ENCODE measurements at regions not wholly inside any gene's neighbourhood (a gene's known extent, or its start where the extent isn't known, plus 50 kb on each side); places are given as distances from the start of the nearest gene placed in this dataset.

GRCh38 chr17:70230850-70231640 lies 61.7 kb downstream of the KCNJ2 start:
- H3K4me3 ChIP-seq (ENCODE audit: insufficient read depth, low read depth, low read length) = no peak overlapping the region
- H3K27ac ChIP-seq (ENCODE audit: insufficient read depth, low read depth, low read length, poor library complexity, severe bottlenecking) = no peak overlapping the region
- 100% methylated on average over 2 of the region's 2 CpGs; no CpG with 5 or more reads in 1 of the 2 experiments for WGBS, 2 experiments
- no peaks in the 10 kb centered on the region for H3K27me3 ChIP-seq (ENCODE audit: control insufficient read depth, insufficient read depth, low read length, poor library complexity, severe bottlenecking)
- H3K9me3 ChIP-seq (ENCODE audit: control insufficient read depth, low read length) = no peaks in the 10 kb centered on the region
- peaks cover 5% of the 10 kb centered on the region for H3K4me1 ChIP-seq (ENCODE audit: control insufficient read depth, insufficient read depth, low read length)
- H3K36me3 ChIP-seq (ENCODE audit: control insufficient read depth, insufficient read depth, low read length) = no peaks in the 10 kb centered on the region

GRCh38 chr17:70232466-70232865 lies 63.1 kb downstream of the KCNJ2 start:
- H3K27me3 ChIP-seq (ENCODE audit: control insufficient read depth, insufficient read depth, low read length, poor library complexity, severe bottlenecking) = no peaks in the 10 kb centered on the region
- H3K4me1 ChIP-seq (ENCODE audit: control insufficient read depth, insufficient read depth, low read length) = peaks cover 2% of the 10 kb centered on the region
- no peak overlapping the region for H3K27ac ChIP-seq (ENCODE audit: insufficient read depth, low read depth, low read length, poor library complexity, severe bottlenecking)
- 100% methylated on average over 1 to 2 of the region's 2 CpGs for WGBS, 2 experiments
- H3K4me3 ChIP-seq (ENCODE audit: insufficient read depth, low read depth, low read length) = no peak overlapping the region
- no peaks in the 10 kb centered on the region for H3K9me3 ChIP-seq (ENCODE audit: control insufficient read depth, low read length)
- no peaks in the 10 kb centered on the region for H3K36me3 ChIP-seq (ENCODE audit: control insufficient read depth, insufficient read depth, low read length)

GRCh38 chr17:70235252-70235651 lies 65.9 kb downstream of the KCNJ2 start:
- Histone ChIP-seq H3K27ac (ENCODE audit: insufficient read depth, low read depth, low read length, poor library complexity, severe bottlenecking) (no peak overlapping the region), H3K36me3 (ENCODE audit: control insufficient read depth, insufficient read depth, low read length) (no peaks in the 10 kb centered on the region), H3K4me1 (ENCODE audit: control insufficient read depth, insufficient read depth, low read length) (no peaks in the 10 kb centered on the region), H3K27me3 (ENCODE audit: control insufficient read depth, insufficient read depth, low read length, poor library complexity, severe bottlenecking) (no peaks in the 10 kb centered on the region), H3K9me3 (ENCODE audit: control insufficient read depth, low read length) (no peaks in the 10 kb centered on the region), H3K4me3 (ENCODE audit: insufficient read depth, low read depth, low read length) (no peak overlapping the region)

- H3K27ac ChIP-seq (ENCODE audit: insufficient read depth, low read depth, low read length, poor library complexity, severe bottlenecking) = no peak overlapping the region
- H3K4me3 ChIP-seq (ENCODE audit: insufficient read depth, low read depth, low read length) = no peak overlapping the region
- no peaks in the 10 kb centered on the region for H3K4me1 ChIP-seq (ENCODE audit: control insufficient read depth, insufficient read depth, low read length)
- 89 to 96% methylated on average over 2 of the region's 2 CpGs for WGBS, 2 experiments
- no peaks in the 10 kb centered on the region for H3K27me3 ChIP-seq (ENCODE audit: control insufficient read depth, insufficient read depth, low read length, poor library complexity, severe bottlenecking)
- no peaks in the 10 kb centered on the region for H3K36me3 ChIP-seq (ENCODE audit: control insufficient read depth, insufficient read depth, low read length)
- no peaks in the 10 kb centered on the region for H3K9me3 ChIP-seq (ENCODE audit: control insufficient read depth, low read length)
Measured at GRCh38 chr17:70238228-70238627, 68.9 kb downstream of the KCNJ2 start.

GRCh38 chr17:70238646-70239045 lies 69.3 kb downstream of the KCNJ2 start:
- WGBS, 2 experiments = 79 to 83% methylated on average over 3 of the region's 4 CpGs
- no peak overlapping the region for H3K27ac ChIP-seq (ENCODE audit: insufficient read depth, low read depth, low read length, poor library complexity, severe bottlenecking)
- no peaks in the 10 kb centered on the region for H3K36me3 ChIP-seq (ENCODE audit: control insufficient read depth, insufficient read depth, low read length)

GRCh38 chr17:70239391-70239826 lies 70.1 kb downstream of the KCNJ2 start:
- Histone ChIP-seq H3K4me1 (ENCODE audit: control insufficient read depth, insufficient read depth, low read length) (no peaks in the 10 kb centered on the region), H3K36me3 (ENCODE audit: control insufficient read depth, insufficient read depth, low read length) (no peaks in the 10 kb centered on the region)
- 52 to 54% methylated on average over 1 of the region's 1 CpG for WGBS, 2 experiments

More at GRCh38 chr17:70238646-70239045, 69.3 kb downstream of the KCNJ2 start:
- H3K4me1 ChIP-seq (ENCODE audit: control insufficient read depth, insufficient read depth, low read length) = no peaks in the 10 kb centered on the region
- H3K27me3 ChIP-seq (ENCODE audit: control insufficient read depth, insufficient read depth, low read length, poor library complexity, severe bottlenecking) = no peaks in the 10 kb centered on the region
- H3K4me3 ChIP-seq (ENCODE audit: insufficient read depth, low read depth, low read length) = no peak overlapping the region
- H3K9me3 ChIP-seq (ENCODE audit: control insufficient read depth, low read length) = no peaks in the 10 kb centered on the region

GRCh38 chr17:70241071-70241470 lies 71.7 kb downstream of the KCNJ2 start:
- Histone ChIP-seq H3K27me3 (ENCODE audit: control insufficient read depth, insufficient read depth, low read length, poor library complexity, severe bottlenecking) (no peaks in the 10 kb centered on the region), H3K4me1 (ENCODE audit: control insufficient read depth, insufficient read depth, low read length) (no peaks in the 10 kb centered on the region), H3K36me3 (ENCODE audit: control insufficient read depth, insufficient read depth, low read length) (no peaks in the 10 kb centered on the region), H3K4me3 (ENCODE audit: insufficient read depth, low read depth, low read length) (no peak overlapping the region), H3K9me3 (ENCODE audit: control insufficient read depth, low read length) (no peaks in the 10 kb centered on the region), H3K27ac (ENCODE audit: insufficient read depth, low read depth, low read length, poor library complexity, severe bottlenecking) (no peak overlapping the region)
- WGBS, 2 experiments = 92 to 96% methylated on average over 6 of the region's 6 CpGs

More at GRCh38 chr17:70239391-70239826, 70.1 kb downstream of the KCNJ2 start:
- Histone ChIP-seq H3K4me3 (ENCODE audit: insufficient read depth, low read depth, low read length) (no peak overlapping the region), H3K9me3 (ENCODE audit: control insufficient read depth, low read length) (no peaks in the 10 kb centered on the region), H3K27me3 (ENCODE audit: control insufficient read depth, insufficient read depth, low read length, poor library complexity, severe bottlenecking) (no peaks in the 10 kb centered on the region), H3K27ac (ENCODE audit: insufficient read depth, low read depth, low read length, poor library complexity, severe bottlenecking) (no peak overlapping the region)

GRCh38 chr17:70242781-70243437 lies 73.6 kb downstream of the KCNJ2 start:
- Histone ChIP-seq H3K4me3 (ENCODE audit: insufficient read depth, low read depth, low read length) (no peak overlapping the region), H3K36me3 (ENCODE audit: control insufficient read depth, insufficient read depth, low read length) (no peaks in the 10 kb centered on the region), H3K27me3 (ENCODE audit: control insufficient read depth, insufficient read depth, low read length, poor library complexity, severe bottlenecking) (no peaks in the 10 kb centered on the region), H3K9me3 (ENCODE audit: control insufficient read depth, low read length) (no peaks in the 10 kb centered on the region), H3K27ac (ENCODE audit: insufficient read depth, low read depth, low read length, poor library complexity, severe bottlenecking) (no peak overlapping the region), H3K4me1 (ENCODE audit: control insufficient read depth, insufficient read depth, low read length) (no peaks in the 10 kb centered on the region)
- WGBS, 2 experiments = 94 to 99% methylated on average over 4 to 6 of the region's 7 CpGs

- H3K36me3 ChIP-seq (ENCODE audit: control insufficient read depth, insufficient read depth, low read length) = no peaks in the 10 kb centered on the region
- 87 to 92% methylated on average over 2 of the region's 2 CpGs for WGBS, 2 experiments
- H3K27ac ChIP-seq (ENCODE audit: insufficient read depth, low read depth, low read length, poor library complexity, severe bottlenecking) = no peak overlapping the region
- H3K4me1 ChIP-seq (ENCODE audit: control insufficient read depth, insufficient read depth, low read length) = no peaks in the 10 kb centered on the region
- no peak overlapping the region for H3K4me3 ChIP-seq (ENCODE audit: insufficient read depth, low read depth, low read length)
- H3K27me3 ChIP-seq (ENCODE audit: control insufficient read depth, insufficient read depth, low read length, poor library complexity, severe bottlenecking) = no peaks in the 10 kb centered on the region
- no peaks in the 10 kb centered on the region for H3K9me3 ChIP-seq (ENCODE audit: control insufficient read depth, low read length)
Measured at GRCh38 chr17:70251706-70252105, 82.4 kb downstream of the KCNJ2 start.

GRCh38 chr17:70254735-70255460 lies 85.6 kb downstream of the KCNJ2 start:
- Histone ChIP-seq H3K4me1 (ENCODE audit: control insufficient read depth, insufficient read depth, low read length) (no peaks in the 10 kb centered on the region), H3K4me3 (ENCODE audit: insufficient read depth, low read depth, low read length) (no peak overlapping the region), H3K36me3 (ENCODE audit: control insufficient read depth, insufficient read depth, low read length) (no peaks in the 10 kb centered on the region), H3K9me3 (ENCODE audit: control insufficient read depth, low read length) (no peaks in the 10 kb centered on the region), H3K27me3 (ENCODE audit: control insufficient read depth, insufficient read depth, low read length, poor library complexity, severe bottlenecking) (no peaks in the 10 kb centered on the region), H3K27ac (ENCODE audit: insufficient read depth, low read depth, low read length, poor library complexity, severe bottlenecking) (no peak overlapping the region)
- 84 to 95% methylated on average over 2 of the region's 2 CpGs for WGBS, 2 experiments

All from ectodermal cell (in vitro differentiated cells).